Osteoblast (primary cell): ENCODE measurements at regions not wholly inside any gene's neighbourhood (a gene's known extent, or its start where the extent isn't known, plus 50 kb on each side); places are given as distances from the start of the nearest gene placed in this dataset.

Experiments used
- DNase-seq: peaks from one replicate; pipeline ENCODE4 v3.0.0; 2011; ENCODE audit warnings: low spot score, mixed read lengths; ENCODE audit not compliant: insufficient read length; ENCODE audit errors: missing footprints
- H2AFZ ChIP-seq: 2 replicates; pipeline ENCODE4 v1.6.0; 2011; ENCODE audit warnings: mild to moderate bottlenecking, low read length
- H3K27ac ChIP-seq: 2 replicates; pipeline ENCODE4 v1.5.1; 2011; ENCODE audit warnings: mild to moderate bottlenecking, low read depth, low read length, moderate library complexity
- H3K27me3 ChIP-seq: 2 replicates; pipeline ENCODE4 v1.6.0; 2012; ENCODE audit warnings: mild to moderate bottlenecking, control low read depth, inconsistent platforms, low read length, moderate library complexity; ENCODE audit not compliant: insufficient read depth
- H3K36me3 ChIP-seq: 2 replicates; pipeline ENCODE4 v1.5.1; 2011; ENCODE audit warnings: mild to moderate bottlenecking, low read length, control low read depth, moderate library complexity; ENCODE audit not compliant: insufficient read depth
- H3K4me1 ChIP-seq: 2 replicates; pipeline ENCODE4 v1.5.1; 2011; ENCODE audit warnings: mild to moderate bottlenecking, low read length, control low read depth, moderate library complexity; ENCODE audit not compliant: insufficient read depth
- H3K4me2 ChIP-seq: 2 replicates; pipeline ENCODE4 v1.6.0; 2011; ENCODE audit warnings: mild to moderate bottlenecking, low read length; ENCODE audit not compliant: insufficient read depth
- H3K4me3 ChIP-seq: fragments of 200-600 bp; sonication (generic); 3 replicates; pipeline ENCODE4 v1.5.1; 2012; ENCODE audit warnings: mild to moderate bottlenecking, low read length, inconsistent platforms; ENCODE audit not compliant: insufficient read depth
- H3K79me2 ChIP-seq: 2 replicates; pipeline ENCODE4 v1.6.0; 2012; ENCODE audit warnings: mild to moderate bottlenecking, low read length, control low read depth, inconsistent platforms; ENCODE audit not compliant: insufficient read depth
- H3K9me3 ChIP-seq: 2 replicates; pipeline ENCODE4 v1.5.1; 2011; ENCODE audit warnings: low read depth, low read length, control low read depth
- H4K20me1 ChIP-seq: 2 replicates; pipeline ENCODE4 v1.6.0; 2012; ENCODE audit warnings: mild to moderate bottlenecking, low read length, control low read depth; ENCODE audit not compliant: insufficient read depth
- TF ChIP-seq, protein P1 (sequence below): IDR thresholded peaks from 2 replicates; pipeline ENCODE4 v1.5.1; 2011; ENCODE audit warnings: mild to moderate bottlenecking, low read depth, low read length, moderate library complexity; ENCODE audit errors: extremely low read depth

DNA sequence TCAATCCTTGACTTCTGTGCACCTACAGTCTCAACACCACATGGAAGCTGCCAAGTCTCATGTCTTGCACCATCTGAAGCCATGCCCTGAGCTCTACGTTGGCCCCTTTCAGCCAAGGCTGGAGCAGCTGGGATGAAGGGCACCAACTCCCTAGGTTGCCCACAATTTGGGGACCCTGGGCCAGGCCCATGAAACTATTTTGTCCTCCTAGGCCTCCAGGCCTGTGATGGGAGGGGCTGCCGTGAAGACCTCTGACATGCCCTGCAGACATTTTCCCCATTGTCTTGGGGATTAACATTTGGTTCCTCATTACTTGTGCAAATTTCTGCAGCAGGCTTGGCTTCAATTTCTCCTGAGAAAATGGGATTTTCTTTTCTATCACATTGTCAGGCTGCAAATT, 285.1 kb downstream of the DTWD2 start:
- H3K27me3 ChIP-seq: no peaks in the 10 kb centered on the region
- no peaks in the 10 kb centered on the region for H3K36me3 ChIP-seq
- H3K4me3 ChIP-seq: no peak overlapping the region
- no peaks in the 10 kb centered on the region for H3K4me1 ChIP-seq
- no peak overlapping the region for H3K4me2 ChIP-seq
- no peak for DNase-seq
- H3K27ac ChIP-seq: no peak overlapping the region
- no peaks in the 10 kb centered on the region for H4K20me1 ChIP-seq
- H2AFZ ChIP-seq: no peak overlapping the region
- H3K79me2 ChIP-seq: no peaks in the 10 kb centered on the region
- TF ChIP-seq, protein P1, sequence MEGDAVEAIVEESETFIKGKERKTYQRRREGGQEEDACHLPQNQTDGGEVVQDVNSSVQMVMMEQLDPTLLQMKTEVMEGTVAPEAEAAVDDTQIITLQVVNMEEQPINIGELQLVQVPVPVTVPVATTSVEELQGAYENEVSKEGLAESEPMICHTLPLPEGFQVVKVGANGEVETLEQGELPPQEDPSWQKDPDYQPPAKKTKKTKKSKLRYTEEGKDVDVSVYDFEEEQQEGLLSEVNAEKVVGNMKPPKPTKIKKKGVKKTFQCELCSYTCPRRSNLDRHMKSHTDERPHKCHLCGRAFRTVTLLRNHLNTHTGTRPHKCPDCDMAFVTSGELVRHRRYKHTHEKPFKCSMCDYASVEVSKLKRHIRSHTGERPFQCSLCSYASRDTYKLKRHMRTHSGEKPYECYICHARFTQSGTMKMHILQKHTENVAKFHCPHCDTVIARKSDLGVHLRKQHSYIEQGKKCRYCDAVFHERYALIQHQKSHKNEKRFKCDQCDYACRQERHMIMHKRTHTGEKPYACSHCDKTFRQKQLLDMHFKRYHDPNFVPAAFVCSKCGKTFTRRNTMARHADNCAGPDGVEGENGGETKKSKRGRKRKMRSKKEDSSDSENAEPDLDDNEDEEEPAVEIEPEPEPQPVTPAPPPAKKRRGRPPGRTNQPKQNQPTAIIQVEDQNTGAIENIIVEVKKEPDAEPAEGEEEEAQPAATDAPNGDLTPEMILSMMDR: no peak
- no peaks in the 10 kb centered on the region for H3K9me3 ChIP-seq

DNA sequence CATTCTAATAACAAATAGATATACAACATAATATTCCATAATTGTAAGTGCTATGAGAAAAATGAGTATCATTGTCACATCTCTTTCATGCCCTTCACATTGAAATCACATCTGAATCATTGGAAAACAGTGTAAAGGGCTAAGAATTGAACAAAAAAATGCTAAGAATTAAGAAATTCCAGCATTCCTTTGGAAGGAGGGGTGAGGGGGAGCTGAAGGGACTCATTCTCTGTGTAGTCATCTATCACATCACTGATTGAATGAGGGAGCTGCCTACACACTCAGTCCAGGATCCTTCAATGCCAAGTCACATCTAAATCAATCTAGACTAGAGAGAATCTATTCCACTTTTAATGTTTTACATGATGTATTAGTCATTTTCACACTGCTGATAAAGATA, 286.6 kb downstream of the DTWD2 start:
- DNase-seq: no peak
- TF ChIP-seq, protein P1: no peak
- no peaks in the 10 kb centered on the region for H3K9me3 ChIP-seq

DNA sequence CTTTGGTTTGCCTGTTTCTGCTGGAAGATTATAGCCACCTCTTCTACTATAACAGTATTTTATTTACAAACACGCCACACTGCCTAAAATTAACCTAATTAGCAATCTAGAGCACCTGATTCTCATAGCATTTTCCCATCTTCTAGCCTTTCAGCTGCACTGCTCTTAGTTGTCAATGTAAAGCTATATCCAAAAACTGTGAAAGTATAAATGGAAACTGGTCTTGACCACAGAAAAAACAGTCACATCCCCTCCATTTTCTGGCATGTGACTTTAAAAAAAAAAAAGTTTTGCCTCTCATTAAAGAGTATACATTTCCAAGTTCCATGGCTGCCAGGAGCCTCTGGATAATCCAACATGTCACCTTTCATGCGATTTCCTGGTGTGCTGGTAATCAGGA, 287.8 kb downstream of the DTWD2 start:
- no peaks in the 10 kb centered on the region for H3K9me3 ChIP-seq
- no peaks in the 10 kb centered on the region for H4K20me1 ChIP-seq
- no peak overlapping the region for H3K27ac ChIP-seq
- TF ChIP-seq, protein P1: no peak
- H2AFZ ChIP-seq: no peak overlapping the region
- no peak overlapping the region for H3K4me2 ChIP-seq
- H3K36me3 ChIP-seq: no peaks in the 10 kb centered on the region
- no peak for DNase-seq
- no peak overlapping the region for H3K4me3 ChIP-seq
- H3K79me2 ChIP-seq: no peaks in the 10 kb centered on the region
- H3K4me1 ChIP-seq: no peaks in the 10 kb centered on the region
- no peaks in the 10 kb centered on the region for H3K27me3 ChIP-seq

More for the DNA sequence above, 286.6 kb downstream of the DTWD2 start:
- Histone ChIP-seq H3K79me2 (no peaks in the 10 kb centered on the region), H3K4me1 (no peaks in the 10 kb centered on the region), H3K4me2 (no peak overlapping the region), H2AFZ (no peak overlapping the region), H3K27me3 (no peaks in the 10 kb centered on the region), H4K20me1 (no peaks in the 10 kb centered on the region), H3K4me3 (no peak overlapping the region), H3K27ac (no peak overlapping the region), H3K36me3 (no peaks in the 10 kb centered on the region)

DNA sequence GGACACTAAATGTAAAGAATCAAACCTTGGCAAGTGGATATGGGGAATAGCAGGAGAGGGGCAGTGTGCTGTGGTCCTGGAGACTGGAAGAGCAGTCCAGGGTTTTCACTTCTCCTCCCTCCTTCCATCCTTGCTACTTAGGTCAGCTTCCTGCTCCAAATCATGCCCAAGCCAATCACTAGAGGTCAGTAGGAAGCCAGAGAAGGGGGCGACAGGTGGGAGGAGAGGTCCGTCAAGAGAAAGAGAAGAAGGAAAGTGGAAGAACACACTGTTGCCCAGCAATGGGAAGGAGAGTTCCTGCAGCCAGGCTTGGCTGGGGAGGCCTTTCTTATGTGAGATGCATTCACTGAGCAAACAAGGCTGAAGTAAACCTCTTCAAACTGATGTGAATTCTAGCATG, 289.6 kb downstream of the DTWD2 start:
- DNase-seq: no peak
- Histone ChIP-seq H3K4me1 (no peaks in the 10 kb centered on the region), H3K9me3 (no peaks in the 10 kb centered on the region), H3K27me3 (no peaks in the 10 kb centered on the region), H3K79me2 (no peaks in the 10 kb centered on the region), H3K4me2 (no peak overlapping the region), H2AFZ (no peak overlapping the region), H3K27ac (no peak overlapping the region), H3K36me3 (no peaks in the 10 kb centered on the region), H3K4me3 (no peak overlapping the region), H4K20me1 (no peaks in the 10 kb centered on the region)
- TF ChIP-seq, protein P1: no peak
